ENCODE measurements at regions not wholly inside any gene's neighbourhood (a gene's known extent, or its start where the extent isn't known, plus 50 kb on each side); places are given as distances from the start of the nearest gene placed in this dataset.

DNA sequence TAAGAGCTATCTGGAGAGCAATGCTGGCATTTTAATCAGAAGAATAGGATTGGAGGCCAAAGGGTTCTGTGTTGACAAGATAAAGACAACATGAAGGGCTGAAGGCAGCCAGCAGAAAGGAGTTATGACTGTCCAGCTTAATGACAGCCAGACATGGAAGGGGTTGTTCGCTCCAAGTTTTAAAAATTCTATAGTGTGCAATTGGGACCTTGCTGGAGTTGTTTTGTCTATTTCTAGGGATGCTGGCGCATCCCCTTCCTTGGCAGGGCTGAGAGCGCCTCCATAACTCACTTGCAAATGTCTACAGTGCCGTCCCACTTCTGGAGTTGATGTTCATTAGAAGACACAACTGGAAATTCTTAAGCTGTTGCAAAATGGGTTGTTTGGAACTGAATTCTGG lies 200.7 kb downstream of the TLE3 start:
- TF ChIP-seq, protein P1, sequence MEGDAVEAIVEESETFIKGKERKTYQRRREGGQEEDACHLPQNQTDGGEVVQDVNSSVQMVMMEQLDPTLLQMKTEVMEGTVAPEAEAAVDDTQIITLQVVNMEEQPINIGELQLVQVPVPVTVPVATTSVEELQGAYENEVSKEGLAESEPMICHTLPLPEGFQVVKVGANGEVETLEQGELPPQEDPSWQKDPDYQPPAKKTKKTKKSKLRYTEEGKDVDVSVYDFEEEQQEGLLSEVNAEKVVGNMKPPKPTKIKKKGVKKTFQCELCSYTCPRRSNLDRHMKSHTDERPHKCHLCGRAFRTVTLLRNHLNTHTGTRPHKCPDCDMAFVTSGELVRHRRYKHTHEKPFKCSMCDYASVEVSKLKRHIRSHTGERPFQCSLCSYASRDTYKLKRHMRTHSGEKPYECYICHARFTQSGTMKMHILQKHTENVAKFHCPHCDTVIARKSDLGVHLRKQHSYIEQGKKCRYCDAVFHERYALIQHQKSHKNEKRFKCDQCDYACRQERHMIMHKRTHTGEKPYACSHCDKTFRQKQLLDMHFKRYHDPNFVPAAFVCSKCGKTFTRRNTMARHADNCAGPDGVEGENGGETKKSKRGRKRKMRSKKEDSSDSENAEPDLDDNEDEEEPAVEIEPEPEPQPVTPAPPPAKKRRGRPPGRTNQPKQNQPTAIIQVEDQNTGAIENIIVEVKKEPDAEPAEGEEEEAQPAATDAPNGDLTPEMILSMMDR (IDR thresholded peaks at IDR 0.05; ENCODE audit: low read length): no peak
- no peak for TF ChIP-seq EZH2 (IDR thresholded peaks at IDR 0.05; ENCODE audit: borderline replicate concordance, low read length)
- Histone ChIP-seq H3K4me3 (ENCODE audit: low read depth, low read length, poor library complexity, severe bottlenecking) (no peak overlapping the region), H3K9me3 (ENCODE audit: low read length) (no peaks in the 10 kb centered on the region), H3K4me1 (ENCODE audit: insufficient read depth, low read length, severe bottlenecking) (peaks cover 22% of the 10 kb centered on the region), H4K20me1 (ENCODE audit: insufficient read depth, low read length) (no peaks in the 10 kb centered on the region), H3K79me2 (ENCODE audit: insufficient read depth, low read length) (no peaks in the 10 kb centered on the region), H3K9me2 (ENCODE audit: low read depth, low read length) (no peaks in the 10 kb centered on the region), H3K27me3 (ENCODE audit: insufficient read depth, low read length) (no peaks in the 10 kb centered on the region), H2AFZ (ENCODE audit: low read length) (no peak overlapping the region), H3K4me2 (ENCODE audit: low read length) (no peak overlapping the region), H3K36me3 (ENCODE audit: insufficient read depth, low read length) (no peaks in the 10 kb centered on the region), H3F3A (ENCODE audit: insufficient read depth, low read length) (no peaks in the 10 kb centered on the region), H3K9ac (ENCODE audit: low read length) (no peak overlapping the region), H3K27ac (ENCODE audit: low read depth, low read length, poor library complexity, severe bottlenecking) (no peak overlapping the region)

DNA sequence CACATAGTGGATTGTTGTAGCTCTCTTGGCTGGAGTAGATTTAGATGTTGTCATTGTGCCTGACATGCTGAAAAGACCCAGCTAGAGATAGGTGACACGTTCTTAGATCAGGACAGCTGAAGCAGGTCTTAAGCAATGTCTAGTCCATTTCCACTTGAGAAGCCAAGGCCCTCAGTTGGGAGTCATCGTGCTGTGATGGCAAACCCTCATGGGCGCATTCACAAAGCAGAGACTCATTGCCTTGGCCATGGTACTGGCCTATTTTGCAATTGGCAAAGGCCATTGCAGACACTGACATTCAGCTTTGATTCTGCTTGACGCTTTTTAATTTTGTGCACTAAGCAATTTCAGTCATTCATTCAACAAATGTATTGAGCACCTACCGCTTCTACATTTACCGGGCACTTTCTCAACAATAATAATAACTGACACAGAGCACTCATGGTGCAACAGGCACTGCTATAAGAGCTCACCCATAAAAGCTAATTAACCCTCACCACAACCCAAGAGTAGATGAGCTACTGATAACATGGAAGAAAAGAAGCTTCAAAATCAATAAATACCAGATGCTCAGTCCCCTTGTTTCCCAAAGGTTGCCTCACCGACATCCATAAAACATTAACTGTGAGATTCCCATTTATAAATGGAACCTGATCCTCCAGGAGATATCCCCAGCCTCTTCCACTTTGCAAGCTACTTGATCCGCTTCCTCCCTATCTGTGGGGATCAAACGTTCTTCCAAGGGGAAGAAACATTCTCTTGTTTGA lies 200.1 kb downstream of the TLE3 start:
- Histone ChIP-seq H3K9me3 (ENCODE audit: low read length) (no peaks in the 10 kb centered on the region), H3K9me2 (ENCODE audit: low read depth, low read length) (no peaks in the 10 kb centered on the region), H2AFZ (ENCODE audit: low read length) (no peak overlapping the region), H3K27ac (ENCODE audit: low read depth, low read length, poor library complexity, severe bottlenecking) (no peak overlapping the region), H3K9ac (ENCODE audit: low read length) (no peak overlapping the region), H3K27me3 (ENCODE audit: insufficient read depth, low read length) (no peaks in the 10 kb centered on the region), H4K20me1 (ENCODE audit: insufficient read depth, low read length) (no peaks in the 10 kb centered on the region), H3K79me2 (ENCODE audit: insufficient read depth, low read length) (no peaks in the 10 kb centered on the region), H3K4me2 (ENCODE audit: low read length) (no peak overlapping the region), H3K4me1 (ENCODE audit: insufficient read depth, low read length, severe bottlenecking) (peaks cover 28% of the 10 kb centered on the region), H3F3A (ENCODE audit: insufficient read depth, low read length) (no peaks in the 10 kb centered on the region), H3K4me3 (ENCODE audit: low read depth, low read length, poor library complexity, severe bottlenecking) (no peak overlapping the region), H3K36me3 (ENCODE audit: insufficient read depth, low read length) (no peaks in the 10 kb centered on the region)
- TF ChIP-seq, protein P1 (IDR thresholded peaks at IDR 0.05; ENCODE audit: low read length): no peak
- TF ChIP-seq EZH2 (IDR thresholded peaks at IDR 0.05; ENCODE audit: borderline replicate concordance, low read length): no peak

DNA sequence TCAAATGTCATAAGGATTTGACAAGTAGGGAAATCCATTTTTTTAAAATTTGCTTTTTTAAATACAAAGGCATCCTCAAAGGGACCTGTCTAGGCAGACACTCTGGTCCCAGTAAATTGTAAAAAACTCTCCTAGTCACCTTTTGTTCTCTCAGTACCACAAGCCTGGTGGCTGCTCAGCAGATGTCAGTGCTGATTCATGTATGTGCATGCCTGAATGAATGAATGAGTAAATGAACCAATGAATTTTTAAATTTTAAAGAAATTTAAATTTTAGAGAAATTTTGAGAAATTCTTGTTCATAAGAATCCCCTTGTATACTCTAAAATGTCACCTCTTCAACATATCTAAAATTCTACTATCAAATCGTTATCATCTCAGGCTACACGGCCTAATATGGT lies 199.5 kb downstream of the TLE3 start:
- H3K27me3 ChIP-seq (ENCODE audit: insufficient read depth, low read length): no peaks in the 10 kb centered on the region
- H3K4me2 ChIP-seq (ENCODE audit: low read length): no peak overlapping the region
- no peaks in the 10 kb centered on the region for H3K9me2 ChIP-seq (ENCODE audit: low read depth, low read length)
- H3K27ac ChIP-seq (ENCODE audit: low read depth, low read length, poor library complexity, severe bottlenecking): no peak overlapping the region
- TF ChIP-seq, protein P1 (IDR thresholded peaks at IDR 0.05; ENCODE audit: low read length): no peak
- TF ChIP-seq EZH2 (IDR thresholded peaks at IDR 0.05; ENCODE audit: borderline replicate concordance, low read length): no peak
- H4K20me1 ChIP-seq (ENCODE audit: insufficient read depth, low read length): no peaks in the 10 kb centered on the region
- H3K9me3 ChIP-seq (ENCODE audit: low read length): no peaks in the 10 kb centered on the region
- H3K36me3 ChIP-seq (ENCODE audit: insufficient read depth, low read length): no peaks in the 10 kb centered on the region
- no peak overlapping the region for H3K9ac ChIP-seq (ENCODE audit: low read length)
- no peaks in the 10 kb centered on the region for H3F3A ChIP-seq (ENCODE audit: insufficient read depth, low read length)
- H3K79me2 ChIP-seq (ENCODE audit: insufficient read depth, low read length): no peaks in the 10 kb centered on the region
- H3K4me3 ChIP-seq (ENCODE audit: low read depth, low read length, poor library complexity, severe bottlenecking): no peak overlapping the region
- H2AFZ ChIP-seq (ENCODE audit: low read length): no peak overlapping the region
- peaks cover 29% of the 10 kb centered on the region for H3K4me1 ChIP-seq (ENCODE audit: insufficient read depth, low read length, severe bottlenecking)
